ENCODE measurements at regions not wholly inside any gene's neighbourhood (a gene's known extent, or its start where the extent isn't known, plus 50 kb on each side); places are given as distances from the start of the nearest gene placed in this dataset.

DNA sequence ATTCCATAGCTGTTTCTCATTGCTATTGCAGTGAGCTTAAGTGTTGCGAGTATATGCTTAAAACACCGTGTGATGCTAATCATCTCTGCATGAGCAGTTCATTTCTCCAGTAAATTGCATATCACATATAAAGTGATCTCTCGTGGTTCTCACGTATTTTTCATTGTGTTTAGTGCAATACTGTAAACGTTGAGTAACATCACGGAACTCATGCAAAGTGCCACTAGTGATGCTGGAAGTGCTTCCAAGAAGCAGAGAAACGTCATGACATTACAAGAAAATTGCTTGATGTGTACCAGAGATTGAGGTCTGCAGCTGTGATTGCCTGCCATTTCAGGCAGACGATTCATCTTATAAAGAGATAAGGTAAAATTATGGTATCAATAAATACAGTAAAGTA is 830.4 kb downstream of the GRIK2 start:
- Histone ChIP-seq H3K23ac (ENCODE audit: insufficient read length, low read depth, low read length) (no peak overlapping the region), H4K5ac (ENCODE audit: insufficient read length, low read depth, low read length) (no peak overlapping the region), H3K79me2 (ENCODE audit: insufficient read depth, low read length) (no peaks in the 10 kb centered on the region), H3T11ph (ENCODE audit: low read length) (no peak overlapping the region), H3K9me3 (ENCODE audit: control insufficient read depth, low read depth, low read length) (no peaks in the 10 kb centered on the region), H3K56ac (ENCODE audit: insufficient read length, low read depth, low read length) (no peak overlapping the region), H2BK12ac (ENCODE audit: insufficient read length, low read depth, low read length) (no peak overlapping the region), H4K8ac (replicated peaks; ENCODE audit: insufficient read length, low read depth, low read length) (no peak overlapping the region), H3K9ac (ENCODE audit: extremely low read depth, insufficient read length, low read length) (no peak overlapping the region), H3K79me1 (ENCODE audit: insufficient read depth, low read depth, low read length, poor library complexity, severe bottlenecking) (no peaks in the 10 kb centered on the region), H2AK5ac (ENCODE audit: insufficient read length, low read length) (no peak overlapping the region), H2BK120ac (ENCODE audit: low read depth, low read length, poor library complexity, severe bottlenecking) (no peak overlapping the region), H3K4ac (ENCODE audit: low read depth, low read length) (no peak overlapping the region), H3K27ac (ENCODE audit: insufficient read length, low read depth, low read length) (no peak overlapping the region), H3K4me2 (ENCODE audit: insufficient read depth, insufficient read length, low read length) (no peak overlapping the region), H3K27me3 (ENCODE audit: insufficient read depth, low read length) (no peaks in the 10 kb centered on the region), H3K18ac (ENCODE audit: insufficient read length, low read depth, low read length) (no peak overlapping the region), H2BK15ac (ENCODE audit: low read depth, low read length) (no peak overlapping the region), H4K20me1 (ENCODE audit: control insufficient read depth, insufficient read depth, insufficient read length) (no peaks in the 10 kb centered on the region), H2BK20ac (ENCODE audit: low read depth, low read length, poor library complexity, severe bottlenecking) (no peak overlapping the region), H3K23me2 (ENCODE audit: insufficient read length, low read depth, low read length, poor library complexity, severe bottlenecking) (no peaks in the 10 kb centered on the region), H4K91ac (ENCODE audit: insufficient read length, low read depth, low read length) (no peak overlapping the region), H2BK5ac (ENCODE audit: insufficient read length, low read length) (no peak overlapping the region), H3K14ac (ENCODE audit: insufficient read depth, low read length) (no peak overlapping the region), H2AFZ (ENCODE audit: low read length) (no peak overlapping the region), H3K4me1 (ENCODE audit: insufficient read depth, low read length) (no peaks in the 10 kb centered on the region)
- no peaks in the 10 kb centered on the region for H3K9me3 Mint-ChIP-seq
- no peak overlapping the region for H3K27ac Mint-ChIP-seq
- no peaks in the 10 kb centered on the region for H3K36me3 Mint-ChIP-seq (ENCODE audit: insufficient read depth in 1 of 3, low read depth in 3 of 3)
- TF ChIP-seq, protein P1, sequence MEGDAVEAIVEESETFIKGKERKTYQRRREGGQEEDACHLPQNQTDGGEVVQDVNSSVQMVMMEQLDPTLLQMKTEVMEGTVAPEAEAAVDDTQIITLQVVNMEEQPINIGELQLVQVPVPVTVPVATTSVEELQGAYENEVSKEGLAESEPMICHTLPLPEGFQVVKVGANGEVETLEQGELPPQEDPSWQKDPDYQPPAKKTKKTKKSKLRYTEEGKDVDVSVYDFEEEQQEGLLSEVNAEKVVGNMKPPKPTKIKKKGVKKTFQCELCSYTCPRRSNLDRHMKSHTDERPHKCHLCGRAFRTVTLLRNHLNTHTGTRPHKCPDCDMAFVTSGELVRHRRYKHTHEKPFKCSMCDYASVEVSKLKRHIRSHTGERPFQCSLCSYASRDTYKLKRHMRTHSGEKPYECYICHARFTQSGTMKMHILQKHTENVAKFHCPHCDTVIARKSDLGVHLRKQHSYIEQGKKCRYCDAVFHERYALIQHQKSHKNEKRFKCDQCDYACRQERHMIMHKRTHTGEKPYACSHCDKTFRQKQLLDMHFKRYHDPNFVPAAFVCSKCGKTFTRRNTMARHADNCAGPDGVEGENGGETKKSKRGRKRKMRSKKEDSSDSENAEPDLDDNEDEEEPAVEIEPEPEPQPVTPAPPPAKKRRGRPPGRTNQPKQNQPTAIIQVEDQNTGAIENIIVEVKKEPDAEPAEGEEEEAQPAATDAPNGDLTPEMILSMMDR (conservative IDR thresholded peaks at IDR 0.05), result no peak
- H3K4me3 Mint-ChIP-seq, result no peak overlapping the region
- no peak for DNase-seq
- H3K27me3 Mint-ChIP-seq (ENCODE audit: low read depth), result no peaks in the 10 kb centered on the region
- no CpG with 5 or more reads among the region's 8 CpGs for WGBS (ENCODE audit: extremely low coverage, insufficient read length, low lambda C conversion rate)
- H3K4me1 Mint-ChIP-seq, result peaks cover 7 to 9% of the 10 kb centered on the region in 2 experiments; a peak in 3 of 4 replicates
